Stimulated activated CD4-positive, alpha-beta T cell treated with anti-CD3 and anti-CD28 coated beads, Interleukin-4, amount 100 ng/mL, for 4 hours (primary cell): ENCODE measurements at regions not wholly inside any gene's neighbourhood (a gene's known extent, or its start where the extent isn't known, plus 50 kb on each side); places are given as distances from the start of the nearest gene placed in this dataset.

Source experiments
- DNase-seq, 2 experiments: peaks; one replicate each; pipeline ENCODE4 v3.0.0-alpha.2; 2020

GRCh38 chr6:2562721-2563451, 187.8 kb downstream of the MYLK4 start:
- no peak for DNase-seq

- no peak for DNase-seq
Measured at GRCh38 chr6:2560917-2561698, 189.6 kb downstream of the MYLK4 start.

DNA sequence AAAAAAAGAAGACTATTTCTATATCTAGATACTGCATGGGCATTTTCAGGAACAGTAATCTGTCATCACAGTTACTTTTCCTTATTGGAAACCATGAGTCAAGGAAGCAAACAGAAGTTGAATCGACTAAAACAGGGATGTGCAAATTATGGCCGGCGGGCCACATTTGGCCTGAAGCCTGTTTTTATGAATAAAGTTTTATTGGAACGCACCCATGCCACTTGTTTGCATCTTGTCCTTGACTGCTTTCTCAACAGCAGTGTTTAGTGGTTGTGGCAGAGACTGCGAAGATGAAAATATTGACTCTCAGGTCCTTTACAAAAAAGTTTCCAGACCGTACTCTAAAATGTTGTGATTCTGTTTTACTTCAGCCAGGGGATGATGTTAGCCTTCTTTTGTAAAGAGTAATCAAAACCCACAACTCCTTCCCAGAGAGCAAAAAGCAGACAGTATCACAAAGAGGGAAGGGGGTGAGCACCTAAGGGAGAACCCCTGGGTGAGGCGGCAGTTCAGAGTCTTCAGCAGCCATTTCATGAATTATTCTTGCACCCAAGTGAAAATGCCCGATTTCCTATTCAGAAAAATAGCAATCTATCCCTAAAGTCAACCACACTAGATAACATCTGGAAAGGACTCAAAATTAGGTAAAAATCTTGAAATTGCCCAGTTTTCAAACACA, 190.4 kb downstream of the MYLK4 start:
- no peak for DNase-seq

DNA sequence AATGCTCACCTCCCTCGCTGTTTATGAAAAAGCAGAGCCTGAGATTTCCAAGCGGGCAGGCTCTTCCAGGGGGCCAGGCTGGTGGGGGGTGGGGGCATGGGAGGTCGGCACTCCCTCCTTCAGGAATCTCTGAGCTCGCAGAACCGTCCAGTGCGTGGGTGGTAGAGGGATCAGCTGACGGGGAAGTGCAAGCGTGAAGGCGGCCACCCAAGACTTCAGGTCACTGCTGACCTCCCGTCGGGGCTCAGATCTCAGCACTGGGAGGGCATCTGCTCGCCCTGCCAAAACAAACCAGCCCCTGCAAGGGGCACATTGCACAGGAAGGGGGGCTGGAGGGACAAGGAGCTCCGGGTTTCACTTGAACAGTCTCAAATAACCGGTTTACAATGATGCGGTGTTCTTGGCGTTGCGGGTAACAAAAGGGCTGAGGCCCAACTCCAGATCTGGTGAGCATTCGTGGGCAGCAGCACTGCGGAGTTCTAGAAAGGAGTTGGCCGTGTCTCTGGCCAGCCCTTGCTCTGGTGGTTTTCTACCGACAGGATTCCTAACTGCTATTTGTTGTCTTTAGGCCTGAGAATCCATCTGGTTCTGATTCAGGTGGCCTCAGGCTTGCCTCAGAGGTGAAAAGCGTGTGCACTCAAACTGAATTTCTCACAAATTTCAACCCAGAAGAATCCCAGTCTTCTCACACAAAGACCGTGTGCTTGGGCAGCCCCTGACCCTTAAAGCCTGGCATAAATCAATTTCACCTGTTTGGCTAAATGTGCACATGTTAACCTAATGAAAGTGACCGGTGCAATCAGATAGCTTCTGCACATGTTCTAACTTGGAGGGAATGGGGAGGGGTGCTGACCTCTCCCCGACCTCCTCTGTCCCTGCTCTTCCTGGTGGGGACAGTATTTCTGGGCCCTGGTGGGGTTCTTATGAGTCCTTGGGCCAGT, 191.6 kb downstream of the MYLK4 start:
- no peak for DNase-seq

GRCh38 chr6:2558098-2558680, 192.5 kb downstream of the MYLK4 start:
- DNase-seq: no peak

DNA sequence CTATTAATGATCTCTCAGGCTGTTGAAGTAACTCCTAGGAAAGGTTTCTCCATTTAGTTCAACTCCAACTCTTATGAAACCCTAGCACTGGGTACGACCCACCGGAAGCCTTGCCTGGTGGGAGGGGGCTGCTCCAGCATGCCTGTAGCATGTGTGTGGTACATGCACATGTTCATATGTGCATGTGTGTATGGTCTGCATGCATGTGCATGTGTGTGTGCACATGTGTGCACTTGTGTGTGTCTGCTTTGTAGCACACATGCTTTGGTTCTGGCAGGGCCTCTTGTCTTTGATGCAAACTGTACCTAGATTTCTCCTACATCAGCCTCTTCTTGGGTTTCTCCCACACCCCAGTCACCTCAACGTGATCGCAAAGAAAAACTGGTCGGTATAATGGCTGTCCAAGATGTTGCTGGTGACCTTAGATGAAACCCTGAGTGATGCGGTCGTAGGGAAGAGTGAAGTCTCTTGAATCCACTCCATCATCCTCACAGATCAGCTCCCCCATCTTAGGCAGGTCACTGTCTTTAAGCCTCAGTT, 193.5 kb downstream of the MYLK4 start:
- no peak for DNase-seq

- no peak for DNase-seq
Measured at GRCh38 chr6:2556761-2557160, 194.0 kb downstream of the MYLK4 start.

DNA sequence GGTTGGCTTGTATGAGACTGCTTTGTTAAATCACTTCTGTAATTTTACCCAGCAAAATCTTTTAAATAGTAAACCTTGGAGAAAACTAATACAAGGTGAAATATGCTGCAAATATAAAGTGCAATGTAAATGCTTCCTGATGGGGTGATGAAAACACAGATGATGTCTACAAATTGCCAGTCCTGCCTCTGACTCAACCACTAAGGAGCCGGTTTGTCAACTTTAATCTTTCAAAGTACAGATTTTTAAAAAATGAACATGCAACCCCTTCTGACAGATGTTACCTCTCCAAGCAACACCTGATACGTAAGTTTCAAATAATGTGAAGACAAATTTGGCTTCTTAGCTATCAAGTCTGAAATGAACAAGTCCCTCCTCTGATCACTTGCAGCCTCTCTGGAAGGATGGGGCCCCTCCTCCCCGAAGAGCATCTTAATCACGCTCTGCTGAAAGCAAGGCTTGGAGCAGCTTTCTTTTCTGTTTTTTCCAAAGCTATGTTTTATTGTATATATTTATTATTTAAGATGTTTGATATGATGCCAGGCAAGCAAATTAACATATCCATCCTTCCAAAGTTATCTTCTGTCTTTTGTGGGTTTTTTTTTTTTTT, 196.0 kb downstream of the MYLK4 start:
- no peak for DNase-seq

GRCh38 chr6:2552526-2553154, 198.1 kb downstream of the MYLK4 start:
- no peak for DNase-seq

DNA sequence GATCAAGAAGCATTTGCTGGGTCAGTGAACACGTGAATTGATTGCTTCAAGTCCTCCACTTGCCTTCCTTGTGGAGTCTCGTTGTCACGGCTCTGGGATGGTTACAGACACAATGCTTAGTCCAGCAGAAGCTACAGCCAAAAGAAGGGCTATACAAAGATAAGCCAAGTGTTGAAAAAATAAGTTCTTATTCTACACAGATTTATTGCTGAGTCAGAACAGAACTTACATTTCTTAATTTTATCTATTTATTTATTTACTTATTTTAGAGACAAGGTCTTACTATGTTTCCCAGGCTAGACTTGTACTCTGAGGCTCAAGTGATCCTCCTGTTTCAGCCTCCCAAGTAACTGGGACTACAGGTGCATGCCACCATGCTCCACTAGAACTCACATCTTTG, 199.0 kb downstream of the MYLK4 start:
- DNase-seq: no peak

GRCh38 chr6:2550247-2550646, 200.5 kb downstream of the MYLK4 start:
- no peak for DNase-seq

GRCh38 chr6:2549834-2550233, 200.9 kb downstream of the MYLK4 start:
- no peak for DNase-seq

- DNase-seq: no peak
Measured at GRCh38 chr6:2547355-2547754, 203.4 kb downstream of the MYLK4 start.

GRCh38 chr6:2546901-2547300, 203.8 kb downstream of the MYLK4 start:
- no peak for DNase-seq

DNA sequence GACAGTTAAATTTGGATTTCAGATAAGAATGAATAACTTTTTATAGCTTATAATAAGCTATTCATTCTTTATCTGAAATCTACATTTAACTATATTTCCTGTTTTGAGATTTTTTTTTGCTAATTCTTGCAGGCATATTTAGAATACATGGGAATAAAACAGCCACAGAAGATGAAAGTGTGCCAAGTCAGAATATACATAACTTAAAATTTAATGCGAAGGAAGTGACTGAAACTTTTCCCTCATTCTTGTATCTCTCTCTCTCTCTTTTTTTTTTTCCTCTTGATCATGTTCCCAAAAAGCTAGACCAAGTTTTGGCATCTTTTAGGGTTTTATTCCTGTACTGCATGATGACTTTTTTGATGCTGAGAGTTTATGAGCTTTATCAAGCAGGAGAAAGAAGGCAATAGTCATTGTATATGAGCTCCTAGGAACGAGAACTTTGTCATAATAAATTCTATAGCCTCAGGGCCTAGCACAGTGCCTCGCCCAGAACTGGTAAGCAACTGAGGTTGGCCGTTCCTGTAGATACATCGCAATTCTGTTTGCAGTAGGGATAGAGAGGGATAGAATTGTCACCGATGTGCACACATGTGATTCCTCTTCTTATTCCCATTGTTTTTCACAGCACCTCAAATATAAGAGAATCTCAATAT, 205.2 kb downstream of the MYLK4 start:
- DNase-seq: no peak

DNA sequence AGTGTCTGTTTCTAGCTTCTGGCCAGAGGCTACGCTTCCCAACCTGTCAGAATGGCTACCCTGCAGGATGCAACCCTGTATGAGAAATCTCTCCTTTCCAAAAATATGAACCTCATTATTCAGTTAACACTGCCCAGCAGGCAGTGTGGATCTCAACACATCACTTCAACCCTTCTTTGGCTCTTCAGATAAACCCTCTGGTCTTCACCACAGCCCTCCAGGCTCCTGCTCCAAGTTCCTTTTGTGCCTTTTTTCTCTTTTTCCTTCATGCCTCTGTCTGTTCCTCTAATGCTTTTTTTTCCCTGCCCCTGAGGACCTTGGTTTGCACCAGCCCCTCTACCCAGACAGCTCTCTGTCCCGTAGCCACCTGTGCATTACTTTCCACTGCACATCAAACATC, 207.4 kb downstream of the MYLK4 start:
- DNase-seq: no peak

GRCh38 chr6:2542858-2543218, 207.9 kb downstream of the MYLK4 start:
- DNase-seq: peak in 1 of 2 experiments; percentile 20

DNA sequence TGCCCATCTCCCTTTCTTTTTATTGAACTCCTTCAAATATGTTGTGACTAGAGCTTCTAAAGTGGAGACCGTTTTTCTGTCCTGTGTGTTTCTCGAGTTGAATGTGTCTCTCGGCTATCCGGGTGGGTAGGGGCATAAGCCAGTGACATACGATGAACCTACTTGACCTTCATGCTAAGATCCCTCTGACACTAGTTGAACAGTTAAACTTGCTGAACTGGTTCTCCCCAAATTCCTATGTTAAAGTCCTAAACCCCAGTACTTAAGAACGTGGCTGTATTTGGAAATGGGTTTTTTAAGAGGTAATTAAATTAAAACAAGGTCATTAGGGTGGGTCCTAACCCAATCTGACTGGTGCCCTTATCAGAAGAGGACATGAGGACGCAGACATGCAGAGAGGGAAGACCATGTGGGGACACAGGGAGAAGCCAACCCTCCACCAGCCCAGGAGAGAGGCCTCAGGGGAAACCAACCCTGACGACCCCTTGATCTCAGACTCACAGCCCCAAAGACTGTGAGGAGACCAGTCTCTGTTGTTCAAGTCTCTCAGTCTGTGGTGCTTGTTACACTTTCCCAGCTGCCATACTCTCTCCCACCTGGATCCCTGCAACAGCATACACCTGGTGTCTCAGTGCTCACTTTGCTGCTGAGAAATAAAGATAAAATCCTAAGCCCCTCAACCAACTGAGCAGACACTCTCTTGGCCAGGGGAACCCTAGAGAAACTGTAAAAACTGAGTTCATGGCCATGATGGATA, 208.4 kb downstream of the MYLK4 start:
- no peak for DNase-seq

GRCh38 chr6:2536451-2536850, 214.3 kb downstream of the MYLK4 start:
- DNase-seq: no peak

DNA sequence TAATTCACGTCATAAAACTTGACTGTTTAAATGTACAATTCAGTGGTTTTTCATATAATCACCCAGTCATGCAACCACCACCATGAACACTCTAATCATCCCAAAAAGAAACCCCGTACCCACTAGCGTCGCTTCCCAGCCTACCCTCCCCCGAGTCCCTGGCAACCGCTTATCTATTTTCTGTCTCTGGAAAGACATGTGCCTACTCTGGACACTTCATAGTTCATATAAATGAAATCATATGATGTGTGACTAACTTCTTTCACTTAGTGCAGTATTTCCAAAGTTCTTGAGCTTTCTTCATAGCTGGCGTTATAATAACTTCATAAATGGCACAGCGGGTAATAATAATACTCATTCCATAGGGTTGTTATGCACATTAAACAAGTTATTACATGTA, 215.2 kb downstream of the MYLK4 start:
- DNase-seq: no peak
